RKO (cell line): ENCODE measurements at regions not wholly inside any gene's neighbourhood (a gene's known extent, or its start where the extent isn't known, plus 50 kb on each side); places are given as distances from the start of the nearest gene placed in this dataset.

Source experiments
- DNase-seq: peaks from one replicate; pipeline ENCODE4 v3.0.0-alpha.2; 2016; ENCODE audit warnings: low spot score

DNA sequence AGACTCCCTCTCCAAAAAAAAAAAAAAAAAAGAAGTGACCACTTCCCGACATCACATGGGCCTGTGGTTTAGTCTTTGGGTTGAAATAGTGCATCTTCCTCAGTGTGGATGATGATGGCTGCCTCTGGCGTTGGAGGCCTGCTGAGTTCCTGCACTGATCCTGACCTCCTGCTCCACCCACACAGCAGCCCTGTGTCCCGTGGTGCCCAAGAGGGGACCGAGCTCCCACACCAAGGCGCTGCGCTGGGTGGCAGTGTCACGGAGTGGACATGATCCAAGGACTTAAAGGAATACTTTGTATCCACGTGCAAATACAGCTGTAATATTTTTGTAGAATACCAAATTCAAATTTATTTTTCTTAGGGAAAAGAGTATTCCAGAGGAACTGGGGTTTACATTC is 109.2 kb upstream of the PHACTR3 start:
- no peak for DNase-seq

DNA sequence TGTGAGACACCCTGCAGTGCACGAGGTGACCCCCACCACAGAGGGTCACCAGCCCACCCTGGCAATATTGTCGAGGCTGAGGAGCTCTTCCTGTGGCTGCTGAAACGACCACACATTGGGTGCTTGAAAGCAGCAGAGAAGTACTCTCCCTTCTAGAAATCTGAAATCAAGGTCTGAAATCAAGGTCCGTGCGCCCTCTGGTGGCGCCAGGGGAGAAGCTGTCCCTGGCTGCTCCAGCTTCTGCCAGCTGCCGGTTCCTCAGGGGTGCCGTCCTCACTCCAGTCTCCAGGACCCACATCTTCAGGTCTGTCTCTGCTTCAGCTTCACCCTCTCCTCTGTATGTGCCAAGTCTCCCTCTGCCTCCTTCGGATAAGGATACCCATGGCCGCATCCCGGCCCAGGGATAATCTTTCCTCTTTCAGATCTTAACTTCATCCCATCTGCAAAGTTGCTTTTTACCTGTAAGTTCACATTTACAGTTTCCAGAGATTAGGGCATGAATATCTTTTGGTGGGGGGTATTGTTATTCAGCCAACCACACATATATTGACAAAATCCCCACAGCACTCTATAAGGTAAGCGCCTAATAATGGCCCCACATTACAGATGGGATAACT is 108.3 kb upstream of the PHACTR3 start:
- peak; percentile 80 for DNase-seq

- DNase-seq = no peak
Measured at GRCh38 chr20:59498291-59498690, 106.0 kb upstream of the PHACTR3 start.

- no peak for DNase-seq
Measured at GRCh38 chr20:59499863-59500262, 104.5 kb upstream of the PHACTR3 start.

DNA sequence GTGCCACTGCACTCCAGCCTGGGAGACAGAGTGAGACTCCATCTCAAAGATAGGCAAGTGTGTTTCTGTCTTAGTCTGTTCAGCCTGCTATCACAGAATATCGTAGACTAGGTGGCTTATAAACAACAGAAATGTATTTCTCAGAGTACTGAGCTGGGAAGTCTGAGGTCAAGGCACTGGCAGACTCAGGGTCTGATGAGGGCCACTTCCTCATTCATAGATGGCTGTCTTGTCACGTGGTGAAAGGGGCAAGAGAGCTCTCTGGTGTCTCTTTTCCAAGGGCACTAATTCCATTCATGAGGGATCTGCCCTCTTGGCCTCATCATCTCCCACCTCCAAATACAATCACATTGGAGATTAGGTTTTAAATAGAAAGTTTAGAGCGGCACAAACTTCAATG is 95.6 kb upstream of the PHACTR3 start:
- no peak for DNase-seq

- DNase-seq = no peak
Measured at GRCh38 chr20:59512651-59513050, 91.7 kb upstream of the PHACTR3 start.

GRCh38 chr20:59514554-59514953 is 89.8 kb upstream of the PHACTR3 start:
- DNase-seq = no peak

- DNase-seq = peak; percentile 82
Measured at GRCh38 chr20:59515013-59515905, 89.1 kb upstream of the PHACTR3 start.

DNA sequence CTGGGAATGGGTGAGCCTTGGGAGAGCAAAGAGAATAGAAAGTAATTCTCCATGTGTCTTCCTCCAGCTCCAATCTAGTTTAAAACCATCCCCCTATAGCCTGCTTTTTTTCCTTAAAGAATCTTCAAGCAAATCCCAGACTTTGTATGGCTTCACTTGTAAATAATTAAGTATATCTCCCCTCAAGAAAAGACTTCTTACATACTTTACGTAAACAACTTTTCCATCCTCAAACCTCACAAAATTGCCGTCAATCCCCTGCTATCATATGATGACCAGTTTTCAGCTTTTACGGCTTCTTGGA is 88.5 kb upstream of the PHACTR3 start:
- no peak for DNase-seq

GRCh38 chr20:59518881-59519706 is 85.2 kb upstream of the PHACTR3 start:
- DNase-seq = peak; percentile 81

GRCh38 chr20:59519707-59520014 is 84.7 kb upstream of the PHACTR3 start:
- DNase-seq = no peak

DNA sequence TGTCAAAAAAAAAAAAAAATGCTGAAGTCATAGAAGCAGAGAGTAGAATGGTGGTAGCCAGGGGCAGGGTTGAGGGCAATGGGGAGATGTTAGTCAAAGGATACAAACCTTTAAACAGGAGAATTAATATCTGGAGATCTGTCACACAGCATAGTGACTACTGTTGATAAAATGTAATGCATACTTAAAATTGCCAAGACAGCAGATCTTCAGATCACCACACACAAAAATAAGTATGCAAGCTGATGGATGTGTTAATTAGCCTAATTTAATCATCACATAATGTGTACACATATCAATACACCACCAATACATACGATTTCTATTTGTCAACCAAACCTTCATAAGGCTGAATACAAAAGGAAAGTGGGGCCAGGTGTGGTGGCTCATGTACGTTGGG is 83.5 kb upstream of the PHACTR3 start:
- no peak for DNase-seq

DNA sequence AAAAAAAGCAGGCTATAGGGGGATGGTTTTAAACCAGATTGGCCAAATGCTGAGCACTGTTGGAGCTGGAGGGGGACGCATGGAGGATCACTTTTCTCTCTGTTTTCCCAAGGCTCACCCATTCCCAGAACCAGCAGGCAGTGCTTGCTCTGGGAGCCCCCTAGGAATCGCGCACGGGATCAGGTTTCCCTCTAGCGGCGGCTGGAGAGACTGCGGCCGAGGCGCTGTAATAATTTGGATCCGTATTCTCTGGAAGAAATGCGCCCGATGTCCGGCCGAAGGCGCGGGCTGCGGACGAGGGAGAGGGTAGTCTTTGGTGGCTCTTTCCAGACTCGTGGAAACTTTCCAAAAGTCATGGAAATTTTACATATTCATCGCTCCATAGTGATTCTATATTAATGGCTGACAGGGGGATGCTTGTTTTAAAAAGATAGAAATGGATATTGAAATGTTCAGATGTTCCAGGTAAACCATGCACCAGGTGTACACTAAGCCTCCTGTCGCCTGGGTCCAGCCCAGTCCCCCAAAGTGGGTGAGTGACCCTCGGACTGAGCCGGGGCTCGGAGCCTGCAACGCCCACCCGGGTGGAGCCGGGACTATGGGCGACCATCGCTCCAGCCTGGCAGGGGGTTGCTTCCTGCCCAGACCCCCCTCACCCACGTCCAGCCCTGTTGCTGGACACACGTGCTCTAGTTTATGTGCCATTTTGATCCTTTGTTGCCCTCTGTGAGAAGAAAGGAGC is 78.7 kb upstream of the PHACTR3 start:
- peak; percentile 68 for DNase-seq

- peak; percentile 24 for DNase-seq
Measured at GRCh38 chr20:59526242-59527225, 77.8 kb upstream of the PHACTR3 start.

GRCh38 chr20:59530782-59531181 is 73.6 kb upstream of the PHACTR3 start:
- DNase-seq = no peak

- DNase-seq = no peak
Measured at GRCh38 chr20:59537991-59538390, 66.3 kb upstream of the PHACTR3 start.

DNA sequence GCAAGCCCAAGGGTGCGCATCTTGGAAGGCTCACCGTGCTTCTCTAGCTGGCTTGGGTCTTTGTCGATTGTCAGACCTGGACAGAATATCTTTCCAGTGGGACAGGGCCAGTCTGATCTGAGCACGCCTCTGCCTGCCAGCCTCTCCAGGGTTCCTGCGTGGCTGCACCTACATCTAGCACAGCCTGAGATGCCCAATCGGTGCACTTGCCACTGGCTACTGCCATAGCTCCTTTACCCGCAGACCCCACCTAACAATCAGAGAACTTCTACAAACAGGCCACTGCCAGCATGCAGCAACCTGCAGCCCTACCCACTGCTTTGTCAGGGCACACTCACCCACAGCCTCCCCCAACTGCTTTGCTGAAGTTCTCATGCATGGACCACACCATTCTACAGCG is 56.7 kb upstream of the PHACTR3 start:
- no peak for DNase-seq
